Fibroblast of lung (primary cell): ENCODE measurements at regions not wholly inside any gene's neighbourhood (a gene's known extent, or its start where the extent isn't known, plus 50 kb on each side); places are given as distances from the start of the nearest gene placed in this dataset.

ENCODE experiments used
- DNase-seq, 2 donors: peaks; one replicate each; pipeline versions ENCODE4 v3.0.0 to v3.0.0-alpha.2; 2010; ENCODE audit warnings: low read depth in 2 of 2
- H2AFZ ChIP-seq: 2 replicates; pipeline ENCODE4 v1.5.1; 2012; ENCODE audit warnings: low read length, control low read depth, inconsistent platforms
- H3K27ac ChIP-seq: 2 replicates; pipeline ENCODE4 v1.5.1; 2011; ENCODE audit warnings: low read length, control low read depth; ENCODE audit not compliant: insufficient read depth
- H3K27me3 ChIP-seq: 2 replicates; pipeline ENCODE4 v1.5.1; 2011; ENCODE audit warnings: mild to moderate bottlenecking, low read length; ENCODE audit not compliant: control insufficient read depth, insufficient read depth
- H3K36me3 ChIP-seq: 2 replicates; pipeline ENCODE4 v1.5.1; 2011; ENCODE audit warnings: low read length; ENCODE audit not compliant: control insufficient read depth, insufficient read depth
- H3K4me1 ChIP-seq: 2 replicates; pipeline ENCODE4 v1.5.1; 2011; ENCODE audit warnings: low read length; ENCODE audit not compliant: control insufficient read depth, insufficient read depth; ENCODE audit errors: extremely low read depth
- H3K4me2 ChIP-seq: 2 replicates; pipeline ENCODE4 v1.5.1; 2011; ENCODE audit warnings: low read length, control low read depth; ENCODE audit not compliant: insufficient read depth; ENCODE audit errors: extremely low read depth
- H3K4me3 ChIP-seq, 4 experiments: fragments of 200-600 bp in 1 of 4; sonication (generic) in 1 of 4; replicated peaks in 1 of 4; 2 replicates each; pipeline ENCODE4 v1.5.1; 2011 to 2016; ENCODE audit warnings: low read length in 4 of 4, low read depth in 3 of 4, mild to moderate bottlenecking in 3 of 4, control low read depth in 2 of 4, inconsistent platforms in 1 of 4, mixed read lengths in 1 of 4; ENCODE audit not compliant: insufficient read depth in 1 of 4; ENCODE audit errors: control extremely low read depth in 1 of 4
- H3K79me2 ChIP-seq: 2 replicates; pipeline ENCODE4 v1.5.1; 2012; ENCODE audit warnings: mild to moderate bottlenecking, low read length, inconsistent platforms; ENCODE audit not compliant: control insufficient read depth, insufficient read depth
- H3K9ac ChIP-seq: 2 replicates; pipeline ENCODE4 v1.5.1; 2011; ENCODE audit warnings: mild to moderate bottlenecking, low read length, control low read depth; ENCODE audit not compliant: insufficient read depth
- H3K9me3 ChIP-seq: 2 replicates; pipeline ENCODE4 v1.5.1; 2012; ENCODE audit warnings: low read depth, low read length; ENCODE audit not compliant: control insufficient read depth, insufficient read depth
- H4K20me1 ChIP-seq: 2 replicates; pipeline ENCODE4 v1.5.1; 2011; ENCODE audit warnings: low read length; ENCODE audit not compliant: control insufficient read depth, insufficient read depth; ENCODE audit errors: extremely low read depth
- CTCF ChIP-seq, 2 donors: IDR thresholded peaks in 1 of 2; conservative IDR thresholded peaks in 1 of 2; 1 replicate in 1 of 2; 2 replicates in 1 of 2; pipeline ENCODE4 v1.5.1; 2011 to 2012; ENCODE audit warnings: low read length in 2 of 2, control low read depth in 1 of 2, inconsistent platforms in 1 of 2, low read depth in 1 of 2, mild to moderate bottlenecking in 1 of 2
- EZH2 ChIP-seq: IDR thresholded peaks from 2 replicates; pipeline ENCODE4 v1.5.1; 2012; ENCODE audit warnings: low read length, control low read depth, mild to moderate bottlenecking; ENCODE audit errors: missing control alignments

GRCh38 chr10:53675177-53675576, 902.6 kb upstream of the MBL2 start:
- DNase-seq = no peak
- no peak overlapping the region for H3K4me2 ChIP-seq
- H2AFZ ChIP-seq = no peak overlapping the region
- no peak overlapping the region for H3K9ac ChIP-seq
- H3K36me3 ChIP-seq = no peaks in the 10 kb centered on the region
- TF ChIP-seq CTCF (conservative IDR thresholded peaks at IDR 0.05 in 1 of 2, IDR thresholded peaks at IDR 0.05 in 1 of 2; ENCODE audit: low read depth in 1 of 2, low read length in 2 of 2) (no peak), EZH2 (no peak)
- no peaks in the 10 kb centered on the region for H3K4me1 ChIP-seq
- no peak overlapping the region for H3K27ac ChIP-seq
- H3K9me3 ChIP-seq = no peaks in the 10 kb centered on the region
- no peaks in the 10 kb centered on the region for H4K20me1 ChIP-seq
- no peak overlapping the region for H3K4me3 ChIP-seq
- no peaks in the 10 kb centered on the region for H3K79me2 ChIP-seq
- no peaks in the 10 kb centered on the region for H3K27me3 ChIP-seq

- DNase-seq = no peak
- H3K9me3 ChIP-seq = no peaks in the 10 kb centered on the region
- H3K4me1 ChIP-seq = no peaks in the 10 kb centered on the region
- H3K27ac ChIP-seq = no peak overlapping the region
- TF ChIP-seq EZH2 (no peak), CTCF (conservative IDR thresholded peaks at IDR 0.05 in 1 of 2, IDR thresholded peaks at IDR 0.05 in 1 of 2; ENCODE audit: low read depth in 1 of 2, low read length in 2 of 2) (no peak)
- no peaks in the 10 kb centered on the region for H3K27me3 ChIP-seq
- no peak overlapping the region for H3K4me3 ChIP-seq
- H3K79me2 ChIP-seq = no peaks in the 10 kb centered on the region
- no peaks in the 10 kb centered on the region for H3K36me3 ChIP-seq
- no peaks in the 10 kb centered on the region for H4K20me1 ChIP-seq
- no peak overlapping the region for H3K9ac ChIP-seq
- H3K4me2 ChIP-seq = no peak overlapping the region
- no peak overlapping the region for H2AFZ ChIP-seq
Observed at GRCh38 chr10:53667063-53667462, 894.5 kb upstream of the MBL2 start.

GRCh38 chr10:53664282-53665019, 891.9 kb upstream of the MBL2 start:
- Histone ChIP-seq H4K20me1 (no peaks in the 10 kb centered on the region), H3K4me3 (peak overlapping the region in 1 of 4 experiments; percentile 31), H3K9me3 (no peaks in the 10 kb centered on the region), H3K4me2 (no peak overlapping the region), H3K9ac (no peak overlapping the region), H3K4me1 (no peaks in the 10 kb centered on the region), H2AFZ (no peak overlapping the region), H3K36me3 (no peaks in the 10 kb centered on the region), H3K27me3 (no peaks in the 10 kb centered on the region), H3K79me2 (no peaks in the 10 kb centered on the region), H3K27ac (no peak overlapping the region)
- TF ChIP-seq EZH2 = no peak
- no peak for TF ChIP-seq CTCF (conservative IDR thresholded peaks at IDR 0.05 in 1 of 2, IDR thresholded peaks at IDR 0.05 in 1 of 2; ENCODE audit: low read depth in 1 of 2, low read length in 2 of 2)
- DNase-seq = peak; percentile 1 to 76
